ENCODE measurements at regions not wholly inside any gene's neighbourhood (a gene's known extent, or its start where the extent isn't known, plus 50 kb on each side); places are given as distances from the start of the nearest gene placed in this dataset.
"Not testable (repeated sequence)": the region's sequence is repeated elsewhere in the genome, so short reads cannot be mapped to it uniquely, and the experiment has no call there.

DNA sequence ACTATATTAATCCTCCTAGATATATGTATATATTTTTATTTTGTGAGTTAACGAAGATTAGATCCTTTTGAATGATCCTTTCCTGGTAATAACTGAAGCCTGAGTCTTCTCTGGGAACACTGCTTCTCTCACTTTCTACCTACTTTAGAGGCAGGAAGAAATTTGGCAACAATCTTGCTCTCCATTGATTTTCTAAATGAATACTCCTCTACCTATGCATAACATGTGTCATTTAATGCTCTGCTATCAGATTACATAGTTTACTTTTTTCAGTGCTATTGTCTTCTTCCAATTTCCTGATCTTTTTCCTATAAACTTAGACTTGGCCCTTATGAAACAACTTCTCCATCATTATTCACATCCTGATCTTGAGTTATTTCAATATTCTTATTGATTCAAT, 60.4 kb upstream of the PDHA2 start:
- ATAC-seq (peak; percentile 89), DNase-seq (peak; percentile 81)
- H3K9me3 ChIP-seq (ENCODE audit: low read length): no peaks in the 10 kb centered on the region
- H3K27me3 ChIP-seq (ENCODE audit: low read length): no peaks in the 10 kb centered on the region
- peak overlapping the region; percentile 44 for H3K4me2 ChIP-seq (ENCODE audit: low read length)
- no peaks in the 10 kb centered on the region for H3K36me3 ChIP-seq (ENCODE audit: low read depth, low read length)
- peak overlapping the region; percentile 50 for H3K27ac ChIP-seq (ENCODE audit: low read length)
- H3K79me2 ChIP-seq (ENCODE audit: low read length): no peaks in the 10 kb centered on the region
- intact Hi-C loops (cut with micrococcal nuclease): loop anchor here (1.0 kb wide), 1 partner anchor 18 kb away; no protein-coding TSS in a partner anchor
- ChIA-PET CTCF (no interaction called here), POLR2A (ENCODE audit: unreplicated experiment) (no interaction called here)
- no peak for TF ChIP-seq EZH2phosphoT487 (IDR thresholded peaks at IDR 0.05; ENCODE audit: borderline replicate concordance, low read length)
- no peak for TF ChIP-seq EZH2 (IDR thresholded peaks at IDR 0.05; ENCODE audit: low read length, unreplicated experiment)
- TF ChIP-seq, protein P1, sequence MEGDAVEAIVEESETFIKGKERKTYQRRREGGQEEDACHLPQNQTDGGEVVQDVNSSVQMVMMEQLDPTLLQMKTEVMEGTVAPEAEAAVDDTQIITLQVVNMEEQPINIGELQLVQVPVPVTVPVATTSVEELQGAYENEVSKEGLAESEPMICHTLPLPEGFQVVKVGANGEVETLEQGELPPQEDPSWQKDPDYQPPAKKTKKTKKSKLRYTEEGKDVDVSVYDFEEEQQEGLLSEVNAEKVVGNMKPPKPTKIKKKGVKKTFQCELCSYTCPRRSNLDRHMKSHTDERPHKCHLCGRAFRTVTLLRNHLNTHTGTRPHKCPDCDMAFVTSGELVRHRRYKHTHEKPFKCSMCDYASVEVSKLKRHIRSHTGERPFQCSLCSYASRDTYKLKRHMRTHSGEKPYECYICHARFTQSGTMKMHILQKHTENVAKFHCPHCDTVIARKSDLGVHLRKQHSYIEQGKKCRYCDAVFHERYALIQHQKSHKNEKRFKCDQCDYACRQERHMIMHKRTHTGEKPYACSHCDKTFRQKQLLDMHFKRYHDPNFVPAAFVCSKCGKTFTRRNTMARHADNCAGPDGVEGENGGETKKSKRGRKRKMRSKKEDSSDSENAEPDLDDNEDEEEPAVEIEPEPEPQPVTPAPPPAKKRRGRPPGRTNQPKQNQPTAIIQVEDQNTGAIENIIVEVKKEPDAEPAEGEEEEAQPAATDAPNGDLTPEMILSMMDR (conservative IDR thresholded peaks at IDR 0.05; ENCODE audit: low read depth, low read length): no peak
- H3K4me1 ChIP-seq (ENCODE audit: insufficient read depth, low read length): peaks cover 13% of the 10 kb centered on the region
- H3K9ac ChIP-seq (ENCODE audit: low read length): no peak overlapping the region
- no peak overlapping the region for H2AFZ ChIP-seq (ENCODE audit: low read length)
- no peaks in the 10 kb centered on the region for H3F3A ChIP-seq (ENCODE audit: low read length, unreplicated experiment)
- H3K4me3 ChIP-seq (ENCODE audit: low read length): no peak overlapping the region
- no peaks in the 10 kb centered on the region for H3K9me2 ChIP-seq (replicated peaks; ENCODE audit: low read length)
- no peaks in the 10 kb centered on the region for H4K20me1 ChIP-seq (ENCODE audit: low read length)
- no TSS peak for BruUV-seq (replicated peaks)

DNA sequence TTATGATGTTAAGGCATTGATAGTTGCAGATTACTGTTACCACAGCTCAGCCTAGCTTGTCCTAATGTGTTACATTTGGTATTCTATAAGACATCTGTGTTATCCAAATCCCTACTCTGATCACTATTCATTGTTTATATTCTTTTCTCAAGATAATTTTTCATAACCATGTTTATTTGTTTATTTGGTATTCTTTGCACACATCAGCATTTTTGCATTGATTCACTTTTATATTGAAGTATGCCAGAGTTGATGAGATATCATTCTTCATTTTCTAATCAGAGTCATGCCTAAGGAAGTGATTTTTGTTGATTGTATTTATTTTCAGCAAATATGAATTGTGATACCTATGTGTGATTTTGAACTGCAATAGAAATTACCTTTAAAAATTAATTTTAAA, 61.2 kb upstream of the PDHA2 start:
- Histone ChIP-seq H2AFZ (ENCODE audit: low read length) (no peak overlapping the region), H3K79me2 (ENCODE audit: low read length) (no peaks in the 10 kb centered on the region), H3K9me3 (ENCODE audit: low read length) (no peaks in the 10 kb centered on the region), H3K9me2 (replicated peaks; ENCODE audit: low read length) (no peaks in the 10 kb centered on the region), H3K36me3 (ENCODE audit: low read depth, low read length) (no peaks in the 10 kb centered on the region), H3K9ac (ENCODE audit: low read length) (no peak overlapping the region), H3K4me1 (ENCODE audit: insufficient read depth, low read length) (peaks cover 13% of the 10 kb centered on the region), H3F3A (ENCODE audit: low read length, unreplicated experiment) (no peaks in the 10 kb centered on the region), H3K4me2 (ENCODE audit: low read length) (peak overlapping the region; percentile 44; the same call in 1 of the 2 replicates), H3K27ac (ENCODE audit: low read length) (no peak overlapping the region), H3K27me3 (ENCODE audit: low read length) (no peaks in the 10 kb centered on the region), H3K4me3 (ENCODE audit: low read length) (no peak overlapping the region), H4K20me1 (ENCODE audit: low read length) (no peaks in the 10 kb centered on the region)
- CTCF ChIA-PET: no interaction called here
- intact Hi-C loops (cut with micrococcal nuclease): loop anchor here (1.0 kb wide), 1 partner anchor 17 kb away; no protein-coding TSS in a partner anchor
- no TSS peak for BruUV-seq (replicated peaks)
- DNase-seq (no peak), ATAC-seq (no peak)
- no peak for TF ChIP-seq EZH2 (IDR thresholded peaks at IDR 0.05; ENCODE audit: low read length, unreplicated experiment)
- TF ChIP-seq, protein P1 (conservative IDR thresholded peaks at IDR 0.05; ENCODE audit: low read depth, low read length): no peak
- no peak for TF ChIP-seq EZH2phosphoT487 (IDR thresholded peaks at IDR 0.05; ENCODE audit: borderline replicate concordance, low read length)
- POLR2A ChIA-PET (ENCODE audit: unreplicated experiment): no interaction called here

DNA sequence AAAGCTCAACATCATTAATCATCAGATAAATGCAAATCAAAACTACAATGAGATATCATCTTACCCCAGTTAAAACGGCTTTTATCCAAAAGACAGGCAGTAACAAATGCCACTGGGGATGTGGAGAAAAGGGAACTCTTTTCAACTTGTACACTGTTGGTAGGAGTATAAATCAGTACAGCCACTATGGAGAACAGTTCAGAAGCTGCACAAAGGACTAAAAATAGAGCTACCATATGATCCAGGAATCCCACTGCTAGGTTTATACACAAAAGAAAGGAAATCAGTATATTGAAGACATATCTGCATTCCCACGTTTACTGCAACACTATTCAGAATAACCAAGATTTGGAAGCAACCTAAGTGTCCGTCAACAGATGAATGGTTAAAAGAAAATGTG, 69.3 kb upstream of the PDHA2 start:
- intact Hi-C loops (cut with micrococcal nuclease); CTCF ChIA-PET; H3F3A ChIP-seq (ENCODE audit: low read length, unreplicated experiment); POLR2A ChIA-PET (ENCODE audit: unreplicated experiment); H4K20me1 ChIP-seq (ENCODE audit: low read length); H3K36me3 ChIP-seq (ENCODE audit: low read depth, low read length); H3K9me3 ChIP-seq (ENCODE audit: low read length); BruUV-seq (replicated peaks); H3K9ac ChIP-seq (ENCODE audit: low read length); H3K27ac ChIP-seq (ENCODE audit: low read length); H3K4me2 ChIP-seq (ENCODE audit: low read length); H2AFZ ChIP-seq (ENCODE audit: low read length); DNase-seq; H3K9me2 ChIP-seq (replicated peaks; ENCODE audit: low read length); H3K4me3 ChIP-seq (ENCODE audit: low read length); H3K27me3 ChIP-seq (ENCODE audit: low read length); H3K79me2 ChIP-seq (ENCODE audit: low read length); ATAC-seq; H3K4me1 ChIP-seq (ENCODE audit: insufficient read depth, low read length): not testable (repeated sequence)
